Ovary (tissue), 3 donors: ENCODE measurements at regions not wholly inside any gene's neighbourhood (a gene's known extent, or its start where the extent isn't known, plus 50 kb on each side); places are given as distances from the start of the nearest gene placed in this dataset.

Source experiments
- CTCF ChIP-seq, 3 donors: fragments of 450-650 bp in 2 of 3; fragments of 200-600 bp in 1 of 3; IDR thresholded peaks; one replicate each; pipeline versions ENCODE4 v1.5.1 to v1.8.0; 2016 to 2022; ENCODE audit warnings: antibody characterized with exemption in 3 of 3, mild to moderate bottlenecking in 1 of 3
- EP300 ChIP-seq: sonication (generic); formaldehyde crosslinking; IDR thresholded peaks from one replicate; pipeline ENCODE4 v1.6.1; 2017; ENCODE audit warnings: antibody characterized with exemption
- POLR2A ChIP-seq: fragments of 450-650 bp; IDR thresholded peaks from one replicate; pipeline ENCODE4 v1.6.1; 2017; ENCODE audit warnings: antibody characterized with exemption, mild to moderate bottlenecking, moderate library complexity
- donor health status: DM: no; HTN: no; CAD: no.

GRCh38 chr14:97703006-97703760 lies 906.0 kb downstream of the VRK1 start:
- TF ChIP-seq CTCF (IDR thresholded peaks at IDR 0.05) (no peak), EP300 (no peak), POLR2A (no peak)
